ACHN (cell line): ENCODE measurements at regions not wholly inside any gene's neighbourhood (a gene's known extent, or its start where the extent isn't known, plus 50 kb on each side); places are given as distances from the start of the nearest gene placed in this dataset.
"Not testable (repeated sequence)": the region's sequence is repeated elsewhere in the genome, so short reads cannot be mapped to it uniquely, and the experiment has no call there.

ENCODE experiments used
- DNase-seq: peaks from one replicate; pipeline ENCODE4 v3.0.0-alpha.2; 2015
- in situ Hi-C: cut with HindIII; loops from 2 replicates; pipeline ENCODE4 v1.10.0; 2017; ENCODE audit warnings: low sequenced_read_pairs, low pct_ligation_motif_present, low pct_unique_long_range_greater_than_20kb

GRCh38 chr11:98409069-98409468 is 611.7 kb upstream of the CNTN5 start:
- in situ Hi-C loops = no loop called here
- no peak for DNase-seq

- in situ Hi-C loops = no loop called here
- no peak for DNase-seq
These were observed 609.0 kb upstream of the CNTN5 start for GRCh38 chr11:98411777-98412176.

- DNase-seq = no peak
These were observed 603.4 kb upstream of the CNTN5 start for GRCh38 chr11:98417256-98417755.

GRCh38 chr11:98423933-98424332 is 596.8 kb upstream of the CNTN5 start:
- in situ Hi-C loops = no loop called here
- no peak for DNase-seq

More at GRCh38 chr11:98417256-98417755, 603.4 kb upstream of the CNTN5 start:
- in situ Hi-C loops = no loop called here

GRCh38 chr11:98424773-98425172 is 596.0 kb upstream of the CNTN5 start:
- DNase-seq, in situ Hi-C loops: not testable (repeated sequence)

GRCh38 chr11:98431463-98432359 is 589.0 kb upstream of the CNTN5 start:
- in situ Hi-C loops = no loop called here

GRCh38 chr11:98434296-98434695 is 586.5 kb upstream of the CNTN5 start:
- in situ Hi-C loops = no loop called here
- DNase-seq = no peak

More at GRCh38 chr11:98431463-98432359, 589.0 kb upstream of the CNTN5 start:
- no peak for DNase-seq

- in situ Hi-C loops = no loop called here
- DNase-seq = no peak
These were observed 567.4 kb upstream of the CNTN5 start for GRCh38 chr11:98453378-98453777.

- in situ Hi-C loops = no loop called here
- DNase-seq = no peak
These were observed 565.0 kb upstream of the CNTN5 start for GRCh38 chr11:98455500-98456307.

GRCh38 chr11:98456308-98456680 is 564.5 kb upstream of the CNTN5 start:
- in situ Hi-C loops = no loop called here
- DNase-seq = no peak

GRCh38 chr11:98495016-98495415 is 525.7 kb upstream of the CNTN5 start:
- in situ Hi-C loops = no loop called here
- no peak for DNase-seq

GRCh38 chr11:98495601-98496000 is 525.1 kb upstream of the CNTN5 start:
- in situ Hi-C loops = no loop called here
- DNase-seq = no peak

GRCh38 chr11:98507208-98507607 is 513.5 kb upstream of the CNTN5 start:
- DNase-seq = no peak
- in situ Hi-C loops = no loop called here

GRCh38 chr11:98512938-98513337 is 507.8 kb upstream of the CNTN5 start:
- in situ Hi-C loops = no loop called here
- DNase-seq = no peak

GRCh38 chr11:98531576-98531975 is 489.2 kb upstream of the CNTN5 start:
- no peak for DNase-seq
- in situ Hi-C loops = no loop called here

- DNase-seq = no peak
- in situ Hi-C loops = no loop called here
These were observed 484.7 kb upstream of the CNTN5 start for GRCh38 chr11:98536023-98536422.

GRCh38 chr11:98538358-98538757 is 482.4 kb upstream of the CNTN5 start:
- in situ Hi-C loops, DNase-seq: not testable (repeated sequence)

- DNase-seq = no peak
- in situ Hi-C loops = no loop called here
These were observed 475.1 kb upstream of the CNTN5 start for GRCh38 chr11:98545544-98546175.

GRCh38 chr11:98549571-98549970 is 471.2 kb upstream of the CNTN5 start:
- no peak for DNase-seq
- in situ Hi-C loops = no loop called here
